SK-N-SH (cell line): ENCODE measurements at regions not wholly inside any gene's neighbourhood (a gene's known extent, or its start where the extent isn't known, plus 50 kb on each side); places are given as distances from the start of the nearest gene placed in this dataset.

ENCODE experiments used
- CTCF ChIA-PET: fragments of 300-600, 350-600 bp; formaldehyde crosslinking; extraction: SDS; loops from one replicate; lab custom pipeline; 2021; lab: Yijun Ruan, JAX
- POLR2A ChIA-PET: fragments of 350-600 bp; sonication (Branson Sonifier 250); formaldehyde crosslinking; extraction: SDS; loops from one replicate; lab custom pipeline; 2020; ENCODE audit warnings: antibody characterized with exemption, inconsistent platforms; lab: Yijun Ruan, JAX
- DNase-seq: peaks from one replicate; pipeline ENCODE4 v3.0.0; 2012
- H2AFZ ChIP-seq: fragments of 200-600 bp; sonication (generic); 2 replicates; pipeline ENCODE4 v1.8.1; 2016; ENCODE audit warnings: antibody characterized with exemption, mild to moderate bottlenecking, low read depth
- H3F3A ChIP-seq: fragments of 200-600 bp; sonication (generic); replicated peaks from 2 replicates; pipeline ENCODE3; 2016; ENCODE audit warnings: antibody characterized with exemption, mild to moderate bottlenecking; ENCODE audit not compliant: insufficient read depth
- H3K27ac ChIP-seq, 2 experiments: fragments of 200-500 bp in 1 of 2; fragments of 200-600 bp in 1 of 2; sonication (Bioruptor generic) in 1 of 2; sonication (generic), shearing (Covaris generic) in 1 of 2; 2 replicates each; pipeline versions ENCODE4 v1.5.1 to v1.6.1; 2014 to 2016; ENCODE audit warnings: low read depth in 2 of 2, inconsistent platforms in 1 of 2, low read length in 1 of 2, mild to moderate bottlenecking in 1 of 2, mixed read lengths in 1 of 2
- H3K27me3 ChIP-seq: fragments of 200-600 bp; sonication (generic), shearing (Covaris generic); 2 replicates; pipeline ENCODE4 v1.6.1; 2016; ENCODE audit warnings: mixed run types; ENCODE audit not compliant: insufficient read depth
- H3K36me3 ChIP-seq, 2 experiments: fragments of 200-500 bp in 1 of 2; fragments of 200-600 bp in 1 of 2; sonication (Bioruptor generic) in 1 of 2; sonication (generic) in 1 of 2; replicated peaks in 1 of 2; 2 replicates each; pipeline versions ENCODE3 to v1.5.1; 2014 to 2016; ENCODE audit warnings: low read length in 1 of 2, mild to moderate bottlenecking in 1 of 2; ENCODE audit not compliant: insufficient read depth in 2 of 2, control insufficient read depth in 1 of 2
- H3K4me1 ChIP-seq, 2 experiments: fragments of 200-500 bp in 1 of 2; fragments of 200-600 bp in 1 of 2; sonication (Bioruptor generic) in 1 of 2; sonication (generic), shearing (Covaris generic) in 1 of 2; 2 replicates each; pipeline versions ENCODE4 v1.5.1 to v1.6.1; 2014 to 2016; ENCODE audit warnings: low read depth in 1 of 2, low read length in 1 of 2, mixed run types in 1 of 2; ENCODE audit not compliant: insufficient read depth in 2 of 2, control insufficient read depth in 1 of 2
- H3K4me2 ChIP-seq: fragments of 200-600 bp; sonication (generic), shearing (Covaris generic); 2 replicates; pipeline ENCODE4 v1.6.1; 2017; ENCODE audit warnings: mixed run types
- H3K4me3 ChIP-seq, 2 experiments: fragments of 200-500 bp in 1 of 2; fragments of 200-600 bp in 1 of 2; sonication (Bioruptor generic) in 1 of 2; sonication (generic), shearing (Covaris generic) in 1 of 2; 2 replicates each; pipeline versions ENCODE4 v1.5.1 to v1.8.1; 2014 to 2016; ENCODE audit warnings: low read depth in 2 of 2, inconsistent platforms in 1 of 2, low read length in 1 of 2, mild to moderate bottlenecking in 1 of 2, mixed read lengths in 1 of 2, moderate library complexity in 1 of 2
- H3K79me2 ChIP-seq: fragments of 200-600 bp; sonication (generic); 2 replicates; pipeline ENCODE4 v1.8.1; 2017; ENCODE audit warnings: mild to moderate bottlenecking; ENCODE audit not compliant: insufficient read depth
- H3K9ac ChIP-seq: fragments of 200-600 bp; sonication (generic); 2 replicates; pipeline ENCODE4 v1.6.1; 2017; ENCODE audit warnings: mixed run types
- H3K9me2 ChIP-seq: fragments of 200-600 bp; sonication (generic); 2 replicates; pipeline ENCODE4 v1.6.1; 2017; ENCODE audit warnings: mixed run types
- H3K9me3 ChIP-seq: fragments of 200-600 bp; sonication (generic); 2 replicates; pipeline ENCODE4 v1.6.1; 2017; ENCODE audit warnings: mixed run types, mild to moderate bottlenecking, moderate library complexity
- H4K20me1 ChIP-seq: fragments of 200-600 bp; sonication (generic); 2 replicates; pipeline ENCODE4 v1.6.1; 2017; ENCODE audit warnings: mild to moderate bottlenecking, mixed run types; ENCODE audit not compliant: insufficient read depth
- CHD2 ChIP-seq: fragments of 150-350 bp; IDR thresholded peaks from 2 replicates; pipeline ENCODE4 v1.6.1; 2018; ENCODE audit warnings: low read length; ENCODE audit not compliant: partially characterized antibody
- EP300 ChIP-seq, 2 experiments: IDR thresholded peaks; 2 replicates each; pipeline versions ENCODE4 v1.4.0 to v1.6.1; 2012; ENCODE audit warnings: borderline replicate concordance in 1 of 2, low read depth in 1 of 2, low read length in 1 of 2
- EZH2phosphoT487 ChIP-seq: fragments of 200-600 bp; sonication (generic); IDR thresholded peaks from 2 replicates; pipeline ENCODE4 v1.6.1; 2017; ENCODE audit warnings: low read depth, mixed run types, mild to moderate bottlenecking, antibody characterized with exemption, moderate library complexity, borderline replicate concordance
- FOSL2 ChIP-seq: IDR thresholded peaks from 2 replicates; pipeline ENCODE4 v1.4.0; 2012; ENCODE audit warnings: low read depth, mild to moderate bottlenecking, moderate library complexity, borderline replicate concordance
- FOXJ3 ChIP-seq: sonication (generic); formaldehyde crosslinking; IDR thresholded peaks from 2 replicates; pipeline ENCODE4 v1.5.1; 2020; ENCODE audit warnings: mild to moderate bottlenecking, missing genetic modification reagents
- FOXM1 ChIP-seq: IDR thresholded peaks from 2 replicates; pipeline ENCODE4 v1.4.0; 2012; ENCODE audit warnings: low read depth, mild to moderate bottlenecking
- IRF3 ChIP-seq: fragments of 150-350 bp; IDR thresholded peaks from 2 replicates; pipeline ENCODE4 v1.6.1; 2016; ENCODE audit warnings: mild to moderate bottlenecking, low read depth, low read length
- MEF2A ChIP-seq: IDR thresholded peaks from 2 replicates; pipeline ENCODE4 v1.4.0; 2012; ENCODE audit warnings: low read depth, borderline replicate concordance
- MXI1 ChIP-seq: IDR thresholded peaks from 2 replicates; pipeline ENCODE4 v1.6.1; 2012; ENCODE audit warnings: mild to moderate bottlenecking, low read depth, low read length, improper control_type of control experiment
- NRF1 ChIP-seq: IDR thresholded peaks from 2 replicates; pipeline ENCODE4 v1.6.1; 2012; ENCODE audit warnings: low read depth, mild to moderate bottlenecking, low read length
- POLR2AphosphoS5 ChIP-seq: IDR thresholded peaks from 2 replicates; pipeline ENCODE4 v1.6.1; 2012; ENCODE audit warnings: low read depth, low read length
- REST ChIP-seq: IDR thresholded peaks from 2 replicates; pipeline ENCODE4 v1.6.1; 2012; ENCODE audit warnings: mild to moderate bottlenecking, low read depth, low read length, moderate library complexity
- RFX5 ChIP-seq: IDR thresholded peaks from 2 replicates; pipeline ENCODE4 v1.6.1; 2012; ENCODE audit warnings: mild to moderate bottlenecking, improper control_type of control experiment, low read length
- SIN3A ChIP-seq: IDR thresholded peaks from 2 replicates; pipeline ENCODE4 v1.6.1; 2012; ENCODE audit warnings: low read depth, mild to moderate bottlenecking, low read length, moderate library complexity, borderline replicate concordance
- TCF12 ChIP-seq: IDR thresholded peaks from 2 replicates; pipeline ENCODE4 v1.4.0; 2012
- TEAD4 ChIP-seq: IDR thresholded peaks from 2 replicates; pipeline ENCODE4 v1.4.0; 2012; ENCODE audit warnings: mild to moderate bottlenecking, borderline replicate concordance; ENCODE audit not compliant: insufficient read depth
- USF1 ChIP-seq: IDR thresholded peaks from 2 replicates; pipeline ENCODE4 v1.4.0; 2012; ENCODE audit warnings: low read depth, borderline replicate concordance
- YY1 ChIP-seq: IDR thresholded peaks from 2 replicates; pipeline ENCODE4 v1.4.0; 2012; ENCODE audit warnings: low read depth, mild to moderate bottlenecking
- ZBTB33 ChIP-seq: IDR thresholded peaks from 2 replicates; pipeline ENCODE4 v1.4.0; 2012; ENCODE audit warnings: low read depth, borderline replicate concordance
- WGBS: methylation state at CpG from one replicate; pipeline ENCODE4 v1.1.6; 2017; ENCODE audit warnings: low lambda C conversion rate; 5-methylcytosine and 5-hydroxymethylcytosine counted together

GRCh38 chr4:43146198-43146597, 253.7 kb downstream of the GRXCR1 start:
- H3K9me2 ChIP-seq, result no peaks in the 10 kb centered on the region
- ChIA-PET CTCF (interaction anchor here (3.8 kb wide), 1 partner anchor 15 kb away, joined by 16 read pairs; no protein-coding TSS in a partner anchor), POLR2A (no interaction called here)
- no peak overlapping the region for H3K9ac ChIP-seq
- WGBS, result 0% methylated on average over 3 of the region's 3 CpGs
- no peak for TF ChIP-seq SIN3A
- no peak for TF ChIP-seq TCF12
- TF ChIP-seq MXI1, result no peak
- TF ChIP-seq REST, result no peak
- TF ChIP-seq NRF1, result no peak
- no peak for DNase-seq
- no peak overlapping the region for H3K4me3 ChIP-seq
- no peaks in the 10 kb centered on the region for H3K36me3 ChIP-seq
- no peaks in the 10 kb centered on the region for H4K20me1 ChIP-seq
- H3K9me3 ChIP-seq, result no peaks in the 10 kb centered on the region
- no peak overlapping the region for H3K27ac ChIP-seq
- H3K4me2 ChIP-seq, result no peak overlapping the region
- no peaks in the 10 kb centered on the region for H3K79me2 ChIP-seq
- no peaks in the 10 kb centered on the region for H3K27me3 ChIP-seq
- H3F3A ChIP-seq, result no peaks in the 10 kb centered on the region
- H3K4me1 ChIP-seq, result no peaks in the 10 kb centered on the region
- H2AFZ ChIP-seq, result no peak overlapping the region

- H3K9me2 ChIP-seq, result no peaks in the 10 kb centered on the region
- POLR2A ChIA-PET, result no interaction called here
Measured at GRCh38 chr4:43148481-43148880, 256.0 kb downstream of the GRXCR1 start.

More at GRCh38 chr4:43148481-43148880, 256.0 kb downstream of the GRXCR1 start:
- no peaks in the 10 kb centered on the region for H3K36me3 ChIP-seq
- 12% methylated on average over 2 of the region's 2 CpGs for WGBS
- no peak overlapping the region for H2AFZ ChIP-seq
- no peak overlapping the region for H3K27ac ChIP-seq
- no peaks in the 10 kb centered on the region for H3K4me1 ChIP-seq
- no peak overlapping the region for H3K4me2 ChIP-seq
- TF ChIP-seq IRF3, result no peak
- no peak for TF ChIP-seq FOXJ3 (CRISPR knock-in tag)
- TF ChIP-seq USF1, result no peak
- TF ChIP-seq EP300 (IDR thresholded peaks at IDR 0.05; ENCODE audit: borderline replicate concordance in 1 of 2, low read depth in 1 of 2, low read length in 1 of 2), result no peak
- TF ChIP-seq YY1, result no peak
- no peak for TF ChIP-seq POLR2AphosphoS5
- TF ChIP-seq ZBTB33, result no peak
- no peak for TF ChIP-seq TEAD4
- TF ChIP-seq TCF12, result no peak
- no peak for TF ChIP-seq MEF2A
- TF ChIP-seq CHD2, result no peak
- no peak for TF ChIP-seq FOSL2
- no peak for TF ChIP-seq RFX5
- no peak for TF ChIP-seq EZH2phosphoT487
- no peak for TF ChIP-seq FOXM1
- no peak for DNase-seq
- no peaks in the 10 kb centered on the region for H3K79me2 ChIP-seq
- H3K9me3 ChIP-seq, result no peaks in the 10 kb centered on the region
- no peak overlapping the region for H3K9ac ChIP-seq
- H3K27me3 ChIP-seq, result no peaks in the 10 kb centered on the region
- no peaks in the 10 kb centered on the region for H3F3A ChIP-seq
- H4K20me1 ChIP-seq, result no peaks in the 10 kb centered on the region
- H3K4me3 ChIP-seq, result no peak overlapping the region
- CTCF ChIA-PET, result interaction anchor here (3.8 kb wide), 1 partner anchor 17 kb away, joined by 16 read pairs; no protein-coding TSS in a partner anchor
